ENCODE measurements at regions not wholly inside any gene's neighbourhood (a gene's known extent, or its start where the extent isn't known, plus 50 kb on each side); places are given as distances from the start of the nearest gene placed in this dataset.

- Histone ChIP-seq H3K27ac (replicated peaks in 1 of 4) (no peak overlapping the region), H3K36me3 (no peaks in the 10 kb centered on the region), H3K27me3 (no peaks in the 10 kb centered on the region), H3K4me1 (no peaks in the 10 kb centered on the region), H3K9me3 (no peaks in the 10 kb centered on the region), H3K4me3 (no peak overlapping the region)
- intact Hi-C loops (cut with DNase I): no loop called here
- WGBS: 77% methylated on average over 13 of the region's 13 CpGs
- DNase-seq (ENCODE audit: extremely low spot score): no peak
- TF ChIP-seq EP300 (IDR thresholded peaks at IDR 0.05) (no peak), CTCF (IDR thresholded peaks at IDR 0.05) (no peak), POLR2A (IDR thresholded peaks at IDR 0.05; ENCODE audit: low read depth) (no peak), POLR2AphosphoS5 (IDR thresholded peaks at IDR 0.05) (no peak)
These were observed 1298.6 kb downstream of the SI start for GRCh38 chr3:163779396-163780344.

GRCh38 chr3:163776743-163777142 is 1301.6 kb downstream of the SI start:
- no peaks in the 10 kb centered on the region for H3K9me3 ChIP-seq
- H3K4me1 ChIP-seq: no peaks in the 10 kb centered on the region
- intact Hi-C loops (cut with DNase I): no loop called here
- no peaks in the 10 kb centered on the region for H3K36me3 ChIP-seq
- DNase-seq (ENCODE audit: extremely low spot score): no peak
- H3K27ac ChIP-seq (replicated peaks in 1 of 4): no peak overlapping the region
- no peak overlapping the region for H3K4me3 ChIP-seq
- no peaks in the 10 kb centered on the region for H3K27me3 ChIP-seq
- TF ChIP-seq EP300 (IDR thresholded peaks at IDR 0.05) (no peak), CTCF (IDR thresholded peaks at IDR 0.05) (no peak)

DNA sequence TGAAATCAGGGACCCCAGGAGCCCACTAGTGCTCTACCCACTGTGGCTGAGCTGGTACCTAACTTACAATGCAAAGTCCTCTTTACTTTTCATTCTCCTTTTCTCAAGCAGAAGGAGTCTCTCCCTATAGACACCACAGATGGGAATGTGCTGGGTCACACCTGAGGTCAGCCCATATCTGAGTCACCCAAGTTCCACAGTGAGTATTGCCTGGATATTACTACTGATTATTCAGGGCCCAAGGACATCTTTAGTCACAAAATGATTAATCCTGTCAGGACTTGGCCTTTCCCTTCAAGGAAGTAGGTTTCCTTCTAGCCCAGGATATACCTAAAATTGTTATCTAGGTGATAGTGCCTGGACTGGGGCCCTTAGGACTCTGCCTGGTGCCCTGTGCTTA is 1305.2 kb downstream of the SI start:
- H3K4me3 ChIP-seq: no peak overlapping the region
- no peak for DNase-seq (ENCODE audit: extremely low spot score)
- no peaks in the 10 kb centered on the region for H3K4me1 ChIP-seq
- intact Hi-C loops (cut with DNase I): no loop called here
- no peaks in the 10 kb centered on the region for H3K27me3 ChIP-seq
- no peaks in the 10 kb centered on the region for H3K9me3 ChIP-seq
- no peaks in the 10 kb centered on the region for H3K36me3 ChIP-seq
- TF ChIP-seq POLR2AphosphoS5 (IDR thresholded peaks at IDR 0.05): no peak
- no peak for TF ChIP-seq POLR2A (IDR thresholded peaks at IDR 0.05; ENCODE audit: low read depth)
- TF ChIP-seq EP300 (IDR thresholded peaks at IDR 0.05): no peak
- no peak for TF ChIP-seq CTCF (IDR thresholded peaks at IDR 0.05)
- H3K27ac ChIP-seq (replicated peaks in 1 of 4): no peak overlapping the region

DNA sequence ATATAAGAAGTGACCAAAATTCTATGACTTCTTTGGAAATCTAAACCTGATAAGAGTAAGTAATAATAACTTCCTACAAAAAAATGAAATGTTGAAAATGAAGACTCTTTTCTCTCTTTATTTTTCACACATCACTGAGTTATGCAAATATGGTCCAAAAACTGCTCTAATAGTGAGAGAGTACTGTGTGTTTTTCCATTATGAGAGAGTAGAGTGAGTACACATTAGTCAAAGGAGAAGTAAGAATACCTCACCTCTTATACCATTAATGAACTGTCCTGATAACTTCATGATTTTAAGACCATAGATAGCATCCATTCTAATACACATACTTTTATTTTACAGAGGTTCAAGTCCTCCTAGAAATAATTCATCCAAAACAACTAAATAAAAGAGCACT is 1310.2 kb downstream of the SI start:
- no peak for DNase-seq (ENCODE audit: extremely low spot score)
- H3K9me3 ChIP-seq: no peaks in the 10 kb centered on the region
- TF ChIP-seq EP300 (IDR thresholded peaks at IDR 0.05): no peak
- no peak for TF ChIP-seq CTCF (IDR thresholded peaks at IDR 0.05)
- H3K27ac ChIP-seq (replicated peaks in 1 of 4): no peak overlapping the region
- H3K27me3 ChIP-seq: no peaks in the 10 kb centered on the region
- H3K36me3 ChIP-seq: no peaks in the 10 kb centered on the region
- no peak overlapping the region for H3K4me3 ChIP-seq
- H3K4me1 ChIP-seq: no peaks in the 10 kb centered on the region
- intact Hi-C loops (cut with DNase I): no loop called here

GRCh38 chr3:163766112-163766511 is 1312.2 kb downstream of the SI start:
- H3K4me3 ChIP-seq: no peak overlapping the region
- no peaks in the 10 kb centered on the region for H3K4me1 ChIP-seq
- TF ChIP-seq CTCF (IDR thresholded peaks at IDR 0.05) (no peak), POLR2A (IDR thresholded peaks at IDR 0.05; ENCODE audit: low read depth) (no peak), EP300 (IDR thresholded peaks at IDR 0.05) (no peak), POLR2AphosphoS5 (IDR thresholded peaks at IDR 0.05) (no peak)
- H3K36me3 ChIP-seq: no peaks in the 10 kb centered on the region
- intact Hi-C loops (cut with DNase I): no loop called here
- no peak for DNase-seq (ENCODE audit: extremely low spot score)
- H3K27me3 ChIP-seq: no peaks in the 10 kb centered on the region
- H3K9me3 ChIP-seq: peaks cover 0 to 6% (median 0%) of the 10 kb centered on the region in 4 donors
- H3K27ac ChIP-seq (replicated peaks in 1 of 4): no peak overlapping the region
